ENCODE measurements at regions not wholly inside any gene's neighbourhood (a gene's known extent, or its start where the extent isn't known, plus 50 kb on each side); places are given as distances from the start of the nearest gene placed in this dataset.

- TF ChIP-seq CTCF (IDR thresholded peaks at IDR 0.05) (no peak), POLR2A (IDR thresholded peaks at IDR 0.05) (no peak)
These were observed 586.3 kb downstream of the PLCL1 start for GRCh38 chr2:198390670-198391069.
